Type B pancreatic cell (in vitro differentiated cells): ENCODE measurements at regions not wholly inside any gene's neighbourhood (a gene's known extent, or its start where the extent isn't known, plus 50 kb on each side); places are given as distances from the start of the nearest gene placed in this dataset.

ENCODE experiments used
- DNase-seq: peaks from one replicate; pipeline ENCODE4 v3.0.0; 2021; ENCODE audit warnings: mixed read lengths; ENCODE audit not compliant: unreplicated experiment; ENCODE audit errors: extremely low spot score
- H3K27ac Mint-ChIP-seq: 2 replicates; pipeline ENCODE4 v1.8.0; 2021; ENCODE audit warnings: mild to moderate bottlenecking, mixed read lengths
- H3K27me3 Mint-ChIP-seq: 2 replicates; pipeline ENCODE4 v1.8.0; 2021; ENCODE audit warnings: mixed read lengths
- H3K36me3 Mint-ChIP-seq: 2 replicates; pipeline ENCODE4 v1.8.0; 2021; ENCODE audit warnings: mixed read lengths
- H3K4me1 Mint-ChIP-seq: one replicate; pipeline ENCODE4 v1.8.0; 2021; ENCODE audit warnings: mixed read lengths; ENCODE audit not compliant: unreplicated experiment
- H3K4me3 Mint-ChIP-seq: 2 replicates; pipeline ENCODE4 v1.8.0; 2021; ENCODE audit warnings: mild to moderate bottlenecking, mixed read lengths
- H3K9me3 Mint-ChIP-seq: 2 replicates; pipeline ENCODE4 v1.8.0; 2021; ENCODE audit warnings: mixed read lengths
- TF ChIP-seq, protein P1 (sequence below): fragments of 200-600 bp; sonication (generic); conservative IDR thresholded peaks from 2 replicates; pipeline ENCODE4 v1.5.0; 2021; ENCODE audit warnings: antibody characterized with exemption, mild to moderate bottlenecking

DNA sequence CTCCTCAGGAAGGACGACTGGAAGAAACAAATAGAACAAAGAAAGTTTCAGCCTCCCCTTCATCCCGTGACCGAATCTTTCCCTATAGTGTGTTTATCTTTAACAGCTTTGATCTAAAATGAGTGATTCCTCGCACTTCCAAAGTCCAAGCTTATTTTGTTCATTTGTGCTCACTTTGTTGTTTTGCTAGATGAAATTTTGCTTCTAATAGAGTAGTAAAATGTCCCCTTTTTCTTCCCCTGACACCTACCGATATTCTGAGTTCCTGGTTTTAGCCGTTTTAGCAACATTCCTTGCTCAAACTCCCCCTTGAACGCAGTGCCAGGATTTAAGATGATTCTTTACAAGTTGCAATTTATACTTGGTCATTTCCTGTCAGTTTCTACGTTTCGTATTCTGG lies 204.2 kb downstream of the FGF9 start:
- DNase-seq = no peak
- TF ChIP-seq, protein P1, sequence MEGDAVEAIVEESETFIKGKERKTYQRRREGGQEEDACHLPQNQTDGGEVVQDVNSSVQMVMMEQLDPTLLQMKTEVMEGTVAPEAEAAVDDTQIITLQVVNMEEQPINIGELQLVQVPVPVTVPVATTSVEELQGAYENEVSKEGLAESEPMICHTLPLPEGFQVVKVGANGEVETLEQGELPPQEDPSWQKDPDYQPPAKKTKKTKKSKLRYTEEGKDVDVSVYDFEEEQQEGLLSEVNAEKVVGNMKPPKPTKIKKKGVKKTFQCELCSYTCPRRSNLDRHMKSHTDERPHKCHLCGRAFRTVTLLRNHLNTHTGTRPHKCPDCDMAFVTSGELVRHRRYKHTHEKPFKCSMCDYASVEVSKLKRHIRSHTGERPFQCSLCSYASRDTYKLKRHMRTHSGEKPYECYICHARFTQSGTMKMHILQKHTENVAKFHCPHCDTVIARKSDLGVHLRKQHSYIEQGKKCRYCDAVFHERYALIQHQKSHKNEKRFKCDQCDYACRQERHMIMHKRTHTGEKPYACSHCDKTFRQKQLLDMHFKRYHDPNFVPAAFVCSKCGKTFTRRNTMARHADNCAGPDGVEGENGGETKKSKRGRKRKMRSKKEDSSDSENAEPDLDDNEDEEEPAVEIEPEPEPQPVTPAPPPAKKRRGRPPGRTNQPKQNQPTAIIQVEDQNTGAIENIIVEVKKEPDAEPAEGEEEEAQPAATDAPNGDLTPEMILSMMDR = no peak
- Mint-ChIP-seq H3K27me3 (no peaks in the 10 kb centered on the region), H3K36me3 (no peaks in the 10 kb centered on the region), H3K27ac (no peak overlapping the region), H3K9me3 (no peaks in the 10 kb centered on the region), H3K4me3 (no peak overlapping the region), H3K4me1 (no peaks in the 10 kb centered on the region)

DNA sequence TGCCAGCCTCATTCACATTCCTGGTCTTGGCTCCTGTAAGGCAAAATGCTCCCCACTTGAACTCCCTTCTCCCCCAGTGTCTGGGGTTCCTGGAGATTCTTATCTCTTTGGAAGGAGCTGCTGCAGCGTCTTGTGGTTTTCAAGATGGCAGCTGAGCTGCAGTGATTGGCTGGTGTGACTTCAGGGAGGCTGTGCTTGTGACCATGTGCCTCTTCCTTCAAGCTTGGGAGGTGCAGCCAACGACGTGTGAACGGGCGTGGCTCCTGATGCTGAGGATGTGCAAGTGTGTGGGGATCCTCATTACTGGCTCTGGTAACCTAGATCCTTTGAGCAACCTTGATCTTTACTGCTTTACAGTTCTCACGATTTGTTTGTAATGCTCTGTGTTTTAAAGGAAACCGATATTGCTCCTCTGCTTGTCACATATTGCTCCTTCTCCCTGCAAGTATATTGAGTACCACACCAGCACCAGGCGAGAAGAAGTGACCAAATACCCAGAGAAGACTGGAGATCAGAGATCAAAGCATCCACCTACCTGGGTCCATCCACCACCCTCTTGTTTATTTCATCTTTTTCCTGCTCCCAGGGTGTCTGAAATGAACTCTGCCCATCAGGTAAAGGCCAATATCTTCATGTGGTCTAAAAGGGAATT lies 208.5 kb downstream of the FGF9 start:
- TF ChIP-seq, protein P1 = no peak

DNA sequence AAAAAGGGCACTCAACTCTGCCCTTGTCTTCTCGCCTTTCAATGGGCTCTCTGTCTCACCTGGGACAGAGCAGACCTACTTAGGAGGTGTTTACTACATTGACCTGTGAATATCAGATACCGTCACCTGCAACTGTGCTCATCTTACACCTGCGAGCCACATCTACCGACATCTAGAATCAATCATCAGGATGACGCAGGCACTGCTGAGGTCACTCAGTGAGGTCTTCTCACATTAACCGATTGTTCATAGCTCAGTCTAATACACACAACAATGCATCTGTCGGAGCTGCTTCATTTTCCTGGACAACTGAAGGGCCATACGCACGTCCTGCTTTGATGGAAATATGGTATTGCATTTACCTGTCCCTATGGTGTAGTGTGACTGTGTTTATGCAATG lies 211.9 kb downstream of the FGF9 start:
- TF ChIP-seq, protein P1 = no peak
- H3K9me3 Mint-ChIP-seq = peaks cover 13% of the 10 kb centered on the region
- no peaks in the 10 kb centered on the region for H3K36me3 Mint-ChIP-seq
- H3K4me3 Mint-ChIP-seq = no peak overlapping the region
- DNase-seq = no peak
- no peaks in the 10 kb centered on the region for H3K4me1 Mint-ChIP-seq
- H3K27ac Mint-ChIP-seq = no peak overlapping the region
- H3K27me3 Mint-ChIP-seq = peaks cover 17% of the 10 kb centered on the region

More for the DNA sequence above, 208.5 kb downstream of the FGF9 start:
- Mint-ChIP-seq H3K27ac (no peak overlapping the region), H3K4me3 (no peak overlapping the region), H3K27me3 (peaks cover 3% of the 10 kb centered on the region), H3K4me1 (no peaks in the 10 kb centered on the region), H3K36me3 (no peaks in the 10 kb centered on the region), H3K9me3 (peaks cover 9% of the 10 kb centered on the region)
- no peak for DNase-seq

DNA sequence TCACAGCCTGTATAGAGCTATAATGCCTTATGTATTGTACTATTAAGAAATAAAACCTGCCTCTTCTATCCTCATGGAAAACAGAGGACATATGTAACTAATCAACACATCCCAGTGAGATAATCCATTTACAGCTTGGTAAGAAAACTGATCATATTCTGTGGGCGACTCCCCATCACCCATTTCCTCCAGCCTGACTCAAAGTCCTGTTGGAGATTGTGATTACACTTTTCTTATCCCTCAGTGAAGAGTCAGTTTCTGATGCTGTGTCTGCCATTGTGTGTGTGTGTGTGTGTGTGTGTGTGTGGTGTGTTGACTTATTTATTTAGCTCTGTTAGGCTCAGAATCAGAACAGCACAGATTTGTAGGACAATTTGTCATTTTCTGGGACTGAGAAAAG lies 212.8 kb downstream of the FGF9 start:
- H3K27ac Mint-ChIP-seq = no peak overlapping the region
- DNase-seq = no peak
- no peaks in the 10 kb centered on the region for H3K4me1 Mint-ChIP-seq
- TF ChIP-seq, protein P1 = no peak
- H3K4me3 Mint-ChIP-seq = no peak overlapping the region
- H3K9me3 Mint-ChIP-seq = peaks cover 13% of the 10 kb centered on the region
- no peaks in the 10 kb centered on the region for H3K36me3 Mint-ChIP-seq
- peaks cover 17% of the 10 kb centered on the region for H3K27me3 Mint-ChIP-seq

DNA sequence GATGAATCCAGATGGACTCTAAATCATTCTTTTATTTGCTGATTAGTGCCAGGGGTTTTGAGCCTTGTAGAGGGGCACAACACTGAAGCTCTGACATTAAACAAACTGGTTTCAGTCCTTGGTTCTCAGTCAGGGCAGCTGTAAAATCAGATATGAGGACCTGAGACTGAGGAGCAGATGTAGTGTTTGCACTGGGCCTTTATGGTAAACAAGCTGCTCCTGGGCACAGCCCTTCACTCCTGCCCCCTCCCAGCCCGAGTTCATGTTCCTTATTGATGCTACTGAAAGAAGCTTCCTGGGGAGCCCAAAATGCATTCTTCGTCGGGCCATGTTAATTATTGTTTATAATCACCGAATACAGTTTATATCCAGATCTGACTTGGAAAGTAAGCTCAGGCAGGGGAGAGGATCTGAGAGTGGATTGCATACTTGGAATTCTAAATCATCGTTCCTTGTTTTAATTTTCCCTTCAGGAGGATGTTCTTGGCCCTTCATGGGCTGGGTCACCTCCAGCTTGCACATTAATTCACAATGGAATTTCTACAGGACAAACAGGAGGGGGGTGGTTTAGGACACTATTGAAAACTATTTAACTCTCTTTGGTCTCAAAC lies 213.5 kb downstream of the FGF9 start:
- Mint-ChIP-seq H3K27me3 (peaks cover 17% of the 10 kb centered on the region), H3K27ac (no peak overlapping the region), H3K4me1 (no peaks in the 10 kb centered on the region)

More for the DNA sequence above, 213.5 kb downstream of the FGF9 start:
- TF ChIP-seq, protein P1 = no peak
- H3K9me3 Mint-ChIP-seq = peaks cover 13% of the 10 kb centered on the region
- H3K4me3 Mint-ChIP-seq = no peak overlapping the region
- no peaks in the 10 kb centered on the region for H3K36me3 Mint-ChIP-seq
- DNase-seq = no peak
